Nephron (organoid): ENCODE measurements at regions not wholly inside any gene's neighbourhood (a gene's known extent, or its start where the extent isn't known, plus 50 kb on each side); places are given as distances from the start of the nearest gene placed in this dataset.

ENCODE experiments used
- H3K27ac Mint-ChIP-seq, 3 experiments: 2 replicates each; pipeline ENCODE4 v1.8.0; 2020; ENCODE audit warnings: mixed read lengths in 3 of 3, mild to moderate bottlenecking in 2 of 3, moderate library complexity in 1 of 3
- H3K27me3 Mint-ChIP-seq: 2 replicates; pipeline ENCODE4 v1.8.0; 2021; ENCODE audit warnings: low read depth, mild to moderate bottlenecking, moderate library complexity, mixed read lengths
- H3K36me3 Mint-ChIP-seq: 2 replicates; pipeline ENCODE4 v1.8.0; 2020; ENCODE audit warnings: low read depth, mixed read lengths
- H3K4me1 Mint-ChIP-seq: 2 replicates; pipeline ENCODE4 v1.8.0; 2020; ENCODE audit warnings: mixed read lengths
- H3K4me3 Mint-ChIP-seq, 3 experiments: 2 replicates each; pipeline ENCODE4 v1.8.0; 2020; ENCODE audit warnings: mild to moderate bottlenecking in 3 of 3, mixed read lengths in 3 of 3, moderate library complexity in 2 of 3
- H3K9me3 Mint-ChIP-seq: 2 replicates; pipeline ENCODE4 v1.8.0; 2020; ENCODE audit warnings: mixed read lengths
- CTCF ChIP-seq, 3 experiments: fragments of 200-600 bp; sonication (generic); IDR thresholded peaks; one replicate each; pipeline ENCODE4 v1.5.0; 2021; ENCODE audit warnings: antibody characterized with exemption in 3 of 3; ENCODE audit not compliant: unreplicated experiment in 3 of 3

DNA sequence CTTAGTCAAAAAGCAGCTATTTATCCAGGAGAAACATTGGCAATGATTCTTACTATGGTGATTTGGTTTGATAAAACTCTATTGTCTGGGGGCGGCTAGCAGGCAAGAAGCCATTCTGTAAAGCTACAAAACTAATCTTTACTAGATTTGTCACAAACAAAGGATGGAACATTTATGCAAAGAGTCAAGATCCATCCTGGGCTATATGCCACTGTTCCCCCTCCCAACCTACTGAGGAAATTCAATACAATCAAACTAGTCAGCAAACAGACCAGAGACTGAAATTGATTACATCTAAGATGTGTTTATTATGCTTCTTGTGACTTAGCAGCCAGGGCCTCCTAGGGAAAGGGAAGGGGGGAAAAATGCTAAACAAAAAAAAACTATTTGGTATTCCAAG is 397.6 kb downstream of the GPAM start:
- Mint-ChIP-seq H3K4me1 (peaks cover 12% of the 10 kb centered on the region), H3K4me3 (no peak overlapping the region), H3K27ac (peak overlapping the region in 2 of 3 experiments; percentile 63 to 66), H3K9me3 (peaks cover 2% of the 10 kb centered on the region), H3K27me3 (no peaks in the 10 kb centered on the region), H3K36me3 (no peaks in the 10 kb centered on the region)
- no peak for TF ChIP-seq CTCF (IDR thresholded peaks at IDR 0.05; ENCODE audit: unreplicated experiment in 3 of 3)

GRCh38 chr10:111789821-111790220 is 393.7 kb downstream of the GPAM start:
- no peaks in the 10 kb centered on the region for H3K27me3 Mint-ChIP-seq
- H3K9me3 Mint-ChIP-seq = peaks cover 13% of the 10 kb centered on the region
- H3K4me3 Mint-ChIP-seq = no peak overlapping the region
- TF ChIP-seq CTCF (IDR thresholded peaks at IDR 0.05; ENCODE audit: unreplicated experiment in 3 of 3) = no peak
- H3K36me3 Mint-ChIP-seq = no peaks in the 10 kb centered on the region
- H3K4me1 Mint-ChIP-seq = peaks cover 7% of the 10 kb centered on the region
- no peak overlapping the region for H3K27ac Mint-ChIP-seq

DNA sequence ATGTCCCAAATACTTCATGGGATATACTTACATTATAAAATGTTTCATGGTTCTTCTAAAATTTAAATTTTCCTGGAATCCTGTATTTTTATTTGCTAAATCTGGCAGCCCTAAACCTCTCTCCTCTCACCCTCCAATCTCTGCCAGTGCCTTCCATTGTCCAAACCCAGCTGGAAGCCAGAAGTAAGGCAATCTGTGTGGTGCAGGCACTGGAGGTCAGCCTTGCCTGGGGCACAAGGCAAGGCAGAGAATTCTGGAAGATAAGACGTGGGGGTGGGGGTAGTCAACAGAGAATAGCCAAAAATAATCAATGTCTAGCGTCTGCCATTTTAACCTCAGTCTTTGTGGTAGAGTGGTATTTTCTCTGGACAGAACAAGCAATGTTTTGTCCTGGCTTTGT is 381.7 kb downstream of the GPAM start:
- no peak for TF ChIP-seq CTCF (IDR thresholded peaks at IDR 0.05; ENCODE audit: unreplicated experiment in 3 of 3)
- Mint-ChIP-seq H3K36me3 (no peaks in the 10 kb centered on the region), H3K4me1 (no peaks in the 10 kb centered on the region), H3K9me3 (peaks cover 11% of the 10 kb centered on the region), H3K27ac (no peak overlapping the region), H3K4me3 (no peak overlapping the region), H3K27me3 (no peaks in the 10 kb centered on the region)

- no peak for TF ChIP-seq CTCF (IDR thresholded peaks at IDR 0.05; ENCODE audit: unreplicated experiment in 3 of 3)
- no peak overlapping the region for H3K27ac Mint-ChIP-seq
- no peaks in the 10 kb centered on the region for H3K9me3 Mint-ChIP-seq
- H3K27me3 Mint-ChIP-seq = no peaks in the 10 kb centered on the region
- no peaks in the 10 kb centered on the region for H3K4me1 Mint-ChIP-seq
- no peak overlapping the region for H3K4me3 Mint-ChIP-seq
- H3K36me3 Mint-ChIP-seq = no peaks in the 10 kb centered on the region
Measured at GRCh38 chr10:111804781-111805180, 378.8 kb downstream of the GPAM start.

DNA sequence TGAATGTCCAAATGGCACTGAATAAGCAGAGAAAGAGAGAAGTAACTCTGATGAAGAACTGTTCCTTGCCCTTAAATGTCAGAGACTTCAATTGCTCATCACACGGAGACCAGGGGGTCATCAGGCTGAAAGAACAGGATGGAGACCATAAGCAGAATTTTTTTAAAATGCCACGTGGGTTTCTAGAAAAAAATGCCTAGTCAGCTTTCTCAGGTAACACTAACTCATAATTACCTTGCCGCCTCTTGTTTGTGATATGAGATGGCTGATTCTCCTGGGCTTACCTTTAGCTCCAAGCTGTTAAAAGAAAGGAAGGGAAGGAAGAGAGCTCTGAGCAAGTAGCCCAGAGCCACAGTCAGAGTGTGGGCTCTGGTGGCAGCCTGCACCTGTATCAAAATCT is 372.0 kb downstream of the GPAM start:
- no peaks in the 10 kb centered on the region for H3K36me3 Mint-ChIP-seq
- peak overlapping the region in 2 of 3 experiments; percentile 45 to 82 for H3K27ac Mint-ChIP-seq
- peaks cover 7% of the 10 kb centered on the region for H3K9me3 Mint-ChIP-seq
- TF ChIP-seq CTCF (IDR thresholded peaks at IDR 0.05; ENCODE audit: unreplicated experiment in 3 of 3) = no peak
- H3K27me3 Mint-ChIP-seq = no peaks in the 10 kb centered on the region
- peaks cover 6% of the 10 kb centered on the region for H3K4me1 Mint-ChIP-seq
- H3K4me3 Mint-ChIP-seq = no peak overlapping the region

DNA sequence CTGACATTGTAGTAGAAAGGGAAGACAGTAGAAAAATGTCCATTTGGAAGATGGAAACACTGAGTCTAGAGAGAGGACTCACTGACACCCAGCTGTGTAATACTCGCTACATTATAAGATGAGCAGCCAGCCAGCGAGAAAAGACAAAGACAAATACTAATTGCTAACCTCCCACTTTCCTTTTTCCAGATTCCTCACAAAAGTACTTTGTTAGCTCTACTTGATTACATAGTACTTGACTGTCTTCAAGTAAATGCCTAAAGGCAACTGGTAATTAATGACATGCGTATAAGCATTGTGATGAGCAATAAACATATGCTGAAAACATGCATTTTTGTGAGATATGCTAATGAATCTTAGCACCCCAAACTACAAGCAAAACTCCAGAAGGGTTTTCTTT is 363.1 kb downstream of the GPAM start:
- H3K9me3 Mint-ChIP-seq = peaks cover 6% of the 10 kb centered on the region
- H3K4me1 Mint-ChIP-seq = peaks cover 14% of the 10 kb centered on the region
- TF ChIP-seq CTCF (IDR thresholded peaks at IDR 0.05; ENCODE audit: unreplicated experiment in 3 of 3) = no peak
- no peak overlapping the region for H3K27ac Mint-ChIP-seq
- H3K27me3 Mint-ChIP-seq = no peaks in the 10 kb centered on the region
- no peaks in the 10 kb centered on the region for H3K36me3 Mint-ChIP-seq
- no peak overlapping the region for H3K4me3 Mint-ChIP-seq
